Activated CD4-positive, alpha-beta T cell treated with anti-CD3 and anti-CD28 coated beads, Interleukin-2, amount 50 U/mL, for 4 hours (primary cell): ENCODE measurements at regions not wholly inside any gene's neighbourhood (a gene's known extent, or its start where the extent isn't known, plus 50 kb on each side); places are given as distances from the start of the nearest gene placed in this dataset.
"Not testable (repeated sequence)": the region's sequence is repeated elsewhere in the genome, so short reads cannot be mapped to it uniquely, and the experiment has no call there.

Experiments
- DNase-seq, 2 experiments: peaks; one replicate each; pipeline ENCODE4 v3.0.0-alpha.2; 2020

GRCh38 chr18:39365836-39366485 is 1800.4 kb upstream of the CELF4 start:
- no peak for DNase-seq

GRCh38 chr18:39360072-39360471 is 1794.5 kb upstream of the CELF4 start:
- no peak for DNase-seq

- no peak for DNase-seq
These were observed 1794.0 kb upstream of the CELF4 start for GRCh38 chr18:39359636-39360035.

GRCh38 chr18:39350945-39351344 is 1785.3 kb upstream of the CELF4 start:
- no peak for DNase-seq

GRCh38 chr18:39349801-39350200 is 1784.2 kb upstream of the CELF4 start:
- no peak for DNase-seq

GRCh38 chr18:39348757-39349156 is 1783.2 kb upstream of the CELF4 start:
- no peak for DNase-seq

GRCh38 chr18:39347701-39348100 is 1782.1 kb upstream of the CELF4 start:
- DNase-seq = no peak

GRCh38 chr18:39346916-39347315 is 1781.3 kb upstream of the CELF4 start:
- DNase-seq = no peak

GRCh38 chr18:39345321-39345720 is 1779.7 kb upstream of the CELF4 start:
- no peak for DNase-seq

- DNase-seq = no peak
These were observed 1778.9 kb upstream of the CELF4 start for GRCh38 chr18:39344487-39344886.

GRCh38 chr18:39341129-39341528 is 1775.5 kb upstream of the CELF4 start:
- DNase-seq = no peak

GRCh38 chr18:39340418-39340817 is 1774.8 kb upstream of the CELF4 start:
- no peak for DNase-seq

GRCh38 chr18:39329496-39330275 is 1764.1 kb upstream of the CELF4 start:
- no peak for DNase-seq

- DNase-seq = no peak
These were observed 1761.2 kb upstream of the CELF4 start for GRCh38 chr18:39326772-39327171.

GRCh38 chr18:39325973-39326372 is 1760.4 kb upstream of the CELF4 start:
- DNase-seq = no peak

- DNase-seq = no peak
These were observed 1753.5 kb upstream of the CELF4 start for GRCh38 chr18:39319141-39319540.

GRCh38 chr18:39318462-39318861 is 1752.9 kb upstream of the CELF4 start:
- DNase-seq = no peak

- no peak for DNase-seq
These were observed 1752.4 kb upstream of the CELF4 start for GRCh38 chr18:39318008-39318407.

GRCh38 chr18:39314595-39314994 is 1749.0 kb upstream of the CELF4 start:
- DNase-seq = no peak

- DNase-seq = no peak
These were observed 1748.4 kb upstream of the CELF4 start for GRCh38 chr18:39313992-39314391.

GRCh38 chr18:39311111-39311712 is 1745.6 kb upstream of the CELF4 start:
- DNase-seq = no peak

GRCh38 chr18:39308931-39309521 is 1743.4 kb upstream of the CELF4 start:
- not testable (repeated sequence) for DNase-seq

- no peak for DNase-seq
These were observed 1740.2 kb upstream of the CELF4 start for GRCh38 chr18:39305766-39306165.

- no peak for DNase-seq
These were observed 1736.9 kb upstream of the CELF4 start for GRCh38 chr18:39302481-39302880.
